ENCODE measurements at regions not wholly inside any gene's neighbourhood (a gene's known extent, or its start where the extent isn't known, plus 50 kb on each side); places are given as distances from the start of the nearest gene placed in this dataset.

DNA sequence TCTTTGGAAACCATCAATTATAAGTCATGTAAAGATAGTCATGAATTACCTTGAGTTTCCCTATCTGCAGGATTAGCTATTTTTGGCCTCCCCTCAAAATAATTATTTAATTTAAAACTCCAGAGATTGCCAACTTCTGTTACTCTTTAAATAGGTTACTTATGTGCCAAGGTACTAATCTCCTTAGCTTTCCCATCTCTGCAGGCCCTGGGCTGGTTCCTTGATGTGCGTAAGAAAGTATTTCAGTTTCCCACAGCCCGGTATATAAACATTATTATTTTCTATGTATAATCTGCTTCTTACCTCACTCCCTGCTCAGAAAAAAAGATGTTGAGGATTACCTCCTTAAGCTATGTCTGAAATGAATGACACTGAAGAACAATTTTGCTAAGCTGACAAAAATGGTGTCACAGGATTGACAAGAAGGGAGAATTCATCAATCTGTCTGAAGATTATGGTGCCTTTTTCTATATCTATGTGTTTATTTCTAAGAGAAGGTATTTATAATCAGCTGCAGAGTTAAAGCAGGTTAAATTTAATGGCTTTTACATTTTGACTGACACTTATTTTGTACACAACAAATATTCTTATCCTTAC lies 1697.2 kb upstream of the PCDH20 start:
- no peaks in the 10 kb centered on the region for H3K27me3 Mint-ChIP-seq
- peaks cover 0 to 3% of the 10 kb centered on the region in 2 donors for H3K9me3 Mint-ChIP-seq
- DNase-seq (no peak), ATAC-seq (replicated peaks) (no peak)
- no peak overlapping the region for H3K4me3 Mint-ChIP-seq
- no peaks in the 10 kb centered on the region for H3K36me3 Mint-ChIP-seq
- H3K27ac Mint-ChIP-seq, result no peak overlapping the region
- H3K4me1 Mint-ChIP-seq, result no peaks in the 10 kb centered on the region

DNA sequence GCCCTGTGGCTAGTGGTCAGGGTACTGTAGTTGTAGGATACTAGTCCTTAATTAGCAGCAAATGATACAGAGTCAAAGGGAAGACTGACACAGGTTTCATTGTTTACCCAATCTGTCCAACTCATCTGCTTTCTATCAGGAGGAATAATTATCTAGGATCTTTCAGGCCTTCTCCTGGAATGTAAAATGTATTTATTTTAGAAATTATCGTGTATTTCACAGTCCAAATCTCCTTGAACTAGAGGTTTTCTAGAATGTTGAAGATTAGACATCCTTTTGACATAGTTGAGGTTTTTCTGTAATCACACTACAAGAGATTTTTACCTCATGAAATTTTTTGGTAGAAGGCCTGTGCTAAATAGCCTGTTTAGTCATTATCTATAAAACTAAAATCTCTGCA lies 1694.8 kb upstream of the PCDH20 start:
- H3K4me3 Mint-ChIP-seq, result no peak overlapping the region
- DNase-seq (no peak), ATAC-seq (replicated peaks) (no peak)
- H3K4me1 Mint-ChIP-seq, result no peaks in the 10 kb centered on the region
- H3K36me3 Mint-ChIP-seq, result no peaks in the 10 kb centered on the region
- H3K27me3 Mint-ChIP-seq, result no peaks in the 10 kb centered on the region
- H3K27ac Mint-ChIP-seq, result no peak overlapping the region
- peaks cover 0 to 3% of the 10 kb centered on the region in 2 donors for H3K9me3 Mint-ChIP-seq

DNA sequence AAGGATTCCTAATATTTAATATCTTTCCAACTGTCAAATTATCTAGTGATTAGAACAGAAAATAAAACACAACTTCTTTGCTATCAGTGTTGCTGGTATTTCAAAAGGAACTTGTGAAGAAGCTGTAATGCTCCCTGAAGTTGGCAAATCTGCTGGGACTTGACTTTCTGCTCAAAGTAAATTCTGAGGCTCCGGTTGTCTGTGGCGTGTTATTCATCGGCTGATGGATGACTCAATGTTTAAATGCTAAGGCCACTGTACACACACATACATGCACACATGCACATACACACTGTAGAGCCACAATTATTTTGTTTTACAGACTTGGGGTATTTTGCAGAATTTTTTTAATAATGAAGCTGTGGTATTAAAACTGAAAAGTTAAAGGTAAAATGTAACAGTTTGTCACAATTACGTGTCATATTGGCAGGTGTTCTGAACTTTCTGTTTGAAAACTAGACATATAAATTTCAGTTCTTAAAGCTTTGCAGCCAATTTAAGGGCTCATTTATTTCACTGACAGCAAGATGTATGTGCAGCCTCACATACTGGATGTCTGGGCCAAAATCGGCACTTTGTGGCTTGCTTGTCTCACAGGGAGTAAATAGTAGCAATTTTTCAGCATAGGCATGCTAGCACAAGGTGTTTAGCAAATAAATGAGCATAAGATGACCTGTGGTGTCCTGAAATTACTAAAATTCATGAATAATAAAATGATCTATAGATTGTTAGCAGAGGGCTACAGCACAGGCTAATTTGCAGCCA lies 1691.7 kb upstream of the PCDH20 start:
- Mint-ChIP-seq H3K4me1 (no peaks in the 10 kb centered on the region), H3K36me3 (no peaks in the 10 kb centered on the region), H3K4me3 (no peak overlapping the region), H3K27ac (no peak overlapping the region), H3K9me3 (no peaks in the 10 kb centered on the region), H3K27me3 (no peaks in the 10 kb centered on the region)
- DNase-seq (no peak), ATAC-seq (replicated peaks) (no peak)

DNA sequence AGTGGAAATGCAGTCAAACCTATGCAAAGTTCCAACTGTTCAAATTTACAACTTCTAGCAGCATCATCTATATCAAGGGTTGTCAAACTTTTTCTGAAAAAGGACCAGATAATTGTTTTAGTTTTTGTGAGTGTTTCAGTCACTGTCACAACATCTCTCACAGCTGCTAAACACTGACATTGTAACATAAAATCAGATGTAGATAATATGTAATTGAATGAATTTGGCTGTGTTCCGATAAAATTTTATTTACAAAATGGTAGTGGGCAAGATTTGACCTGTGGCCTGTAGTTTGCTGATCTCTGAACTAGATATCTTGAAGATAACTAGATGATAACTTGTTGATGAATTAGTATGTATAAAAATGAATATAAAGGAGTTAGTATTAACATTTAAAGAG lies 1679.1 kb upstream of the PCDH20 start:
- ATAC-seq (replicated peaks) (no peak), DNase-seq (no peak)
- H3K4me3 Mint-ChIP-seq, result no peak overlapping the region
- no peaks in the 10 kb centered on the region for H3K27me3 Mint-ChIP-seq
- no peaks in the 10 kb centered on the region for H3K9me3 Mint-ChIP-seq
- H3K4me1 Mint-ChIP-seq, result no peaks in the 10 kb centered on the region
- H3K36me3 Mint-ChIP-seq, result no peaks in the 10 kb centered on the region
- no peak overlapping the region for H3K27ac Mint-ChIP-seq

DNA sequence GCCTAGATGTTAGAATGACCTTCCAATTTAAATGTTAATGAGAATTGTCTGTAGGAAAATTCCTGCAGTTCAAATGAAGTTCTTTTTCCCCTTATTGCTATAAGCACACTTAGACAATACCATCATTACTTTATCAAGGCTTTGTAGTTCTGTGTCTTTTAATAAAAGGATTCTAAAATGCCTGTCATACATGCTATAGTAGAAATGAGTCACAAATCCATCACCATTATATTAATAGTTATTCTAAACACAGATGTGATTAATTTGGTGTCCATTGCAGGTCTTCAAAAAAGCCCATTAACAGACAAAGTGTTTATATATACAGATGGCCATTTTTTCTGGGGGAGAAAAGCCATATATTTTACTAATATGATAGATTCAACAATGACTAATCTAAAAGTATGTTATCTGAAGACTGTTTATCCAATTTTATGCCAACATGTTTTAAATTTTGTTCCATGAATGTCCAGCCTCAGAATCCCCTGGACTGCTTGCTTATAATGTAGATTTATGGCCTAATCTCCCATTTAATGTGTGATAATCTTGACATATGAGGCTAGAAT lies 1678.3 kb upstream of the PCDH20 start:
- no peak overlapping the region for H3K4me3 Mint-ChIP-seq
- H3K36me3 Mint-ChIP-seq, result no peaks in the 10 kb centered on the region
- H3K9me3 Mint-ChIP-seq, result no peaks in the 10 kb centered on the region
- no peaks in the 10 kb centered on the region for H3K4me1 Mint-ChIP-seq
- DNase-seq, result no peak
- no peak for ATAC-seq (replicated peaks)
- H3K27ac Mint-ChIP-seq, result no peak overlapping the region
- H3K27me3 Mint-ChIP-seq, result no peaks in the 10 kb centered on the region

DNA sequence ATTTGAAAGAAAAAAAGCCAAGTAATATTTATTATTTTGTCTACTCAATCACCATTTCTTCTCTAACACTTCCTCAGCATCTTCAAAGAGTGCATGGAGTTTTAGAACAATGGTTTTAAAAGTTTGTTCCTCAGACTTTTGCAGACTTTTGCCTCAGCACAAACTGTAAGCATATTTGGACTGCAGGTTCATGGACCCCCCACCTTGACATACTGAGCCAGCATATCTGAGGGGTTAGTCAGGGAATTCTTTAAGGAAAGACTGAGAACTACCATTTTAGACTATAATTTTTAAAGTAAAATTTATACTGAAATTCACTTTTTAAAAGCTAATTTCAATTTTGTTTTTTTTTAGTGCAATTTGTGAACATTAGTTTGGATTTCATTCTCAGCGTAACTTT lies 1676.8 kb upstream of the PCDH20 start:
- no peaks in the 10 kb centered on the region for H3K4me1 Mint-ChIP-seq
- ATAC-seq (replicated peaks) (no peak), DNase-seq (no peak)
- H3K9me3 Mint-ChIP-seq, result no peaks in the 10 kb centered on the region
- H3K27me3 Mint-ChIP-seq, result no peaks in the 10 kb centered on the region
- H3K36me3 Mint-ChIP-seq, result no peaks in the 10 kb centered on the region
- no peak overlapping the region for H3K4me3 Mint-ChIP-seq
- no peak overlapping the region for H3K27ac Mint-ChIP-seq

GRCh38 chr13:63090524-63090923 lies 1674.9 kb upstream of the PCDH20 start:
- DNase-seq (no peak), ATAC-seq (replicated peaks) (no peak)
- H3K4me1 Mint-ChIP-seq, result no peaks in the 10 kb centered on the region
- H3K36me3 Mint-ChIP-seq, result no peaks in the 10 kb centered on the region
- H3K27ac Mint-ChIP-seq, result no peak overlapping the region
- H3K4me3 Mint-ChIP-seq, result no peak overlapping the region
- no peaks in the 10 kb centered on the region for H3K9me3 Mint-ChIP-seq
- no peaks in the 10 kb centered on the region for H3K27me3 Mint-ChIP-seq

DNA sequence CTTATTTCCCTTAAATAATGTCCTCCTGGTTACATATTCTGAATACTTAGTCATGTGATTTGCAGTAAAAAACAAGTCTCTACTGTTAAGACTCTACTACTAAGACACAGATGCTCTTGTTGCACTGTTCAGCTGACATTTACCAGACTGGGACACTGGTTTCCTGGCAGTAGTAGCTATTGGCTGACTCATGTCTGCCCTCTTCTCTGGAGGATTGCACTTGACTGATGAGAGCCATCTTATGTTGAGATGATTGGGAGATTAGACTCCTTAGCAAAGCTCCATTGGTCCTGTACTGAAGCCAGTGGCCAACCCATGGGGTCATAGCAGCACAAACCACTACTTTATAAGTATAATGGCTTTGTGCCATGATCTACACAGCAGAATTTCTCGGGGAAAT lies 1672.6 kb upstream of the PCDH20 start:
- no peak overlapping the region for H3K4me3 Mint-ChIP-seq
- H3K9me3 Mint-ChIP-seq, result no peaks in the 10 kb centered on the region
- H3K27me3 Mint-ChIP-seq, result no peaks in the 10 kb centered on the region
- no peak for DNase-seq
- H3K27ac Mint-ChIP-seq, result no peak overlapping the region
- no peaks in the 10 kb centered on the region for H3K4me1 Mint-ChIP-seq
- no peak for ATAC-seq (replicated peaks)
- H3K36me3 Mint-ChIP-seq, result no peaks in the 10 kb centered on the region

GRCh38 chr13:63086286-63086685 lies 1670.6 kb upstream of the PCDH20 start:
- Mint-ChIP-seq H3K36me3 (no peaks in the 10 kb centered on the region), H3K27ac (no peak overlapping the region)

DNA sequence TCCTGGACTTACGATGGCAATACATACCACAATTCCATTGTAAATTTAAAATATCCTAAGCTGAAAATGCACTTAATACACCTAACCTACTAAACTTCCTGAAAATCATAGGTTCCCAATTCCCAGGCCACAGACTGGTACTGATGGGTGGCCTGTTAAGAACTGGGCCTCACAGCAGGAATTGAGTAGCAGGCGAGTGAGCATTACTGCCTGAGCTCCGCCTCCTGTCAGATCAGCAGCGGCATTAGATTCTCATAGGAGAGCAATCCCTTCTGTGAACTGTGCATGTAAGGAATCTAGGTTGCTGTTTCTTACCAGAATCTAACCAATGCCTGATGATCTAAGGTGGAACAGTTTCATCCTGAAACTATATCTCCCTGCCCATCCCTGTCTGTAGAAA lies 1670.2 kb upstream of the PCDH20 start:
- ATAC-seq (replicated peaks) (no peak), DNase-seq (no peak)
- peaks cover 6% of the 10 kb centered on the region in 2 donors for H3K9me3 Mint-ChIP-seq
- H3K27me3 Mint-ChIP-seq, result no peaks in the 10 kb centered on the region
- no peak overlapping the region for H3K27ac Mint-ChIP-seq
- H3K36me3 Mint-ChIP-seq, result no peaks in the 10 kb centered on the region
- H3K4me1 Mint-ChIP-seq, result no peaks in the 10 kb centered on the region
- H3K4me3 Mint-ChIP-seq, result no peak overlapping the region

More at GRCh38 chr13:63086286-63086685, 1670.6 kb upstream of the PCDH20 start:
- ATAC-seq (replicated peaks) (no peak), DNase-seq (no peak)
- no peaks in the 10 kb centered on the region for H3K4me1 Mint-ChIP-seq
- H3K9me3 Mint-ChIP-seq, result peaks cover 3% of the 10 kb centered on the region in 2 donors
- no peak overlapping the region for H3K4me3 Mint-ChIP-seq
- no peaks in the 10 kb centered on the region for H3K27me3 Mint-ChIP-seq

GRCh38 chr13:63081400-63082014 lies 1665.9 kb upstream of the PCDH20 start:
- no peak overlapping the region for H3K27ac Mint-ChIP-seq
- no peaks in the 10 kb centered on the region for H3K36me3 Mint-ChIP-seq
- H3K4me3 Mint-ChIP-seq, result no peak overlapping the region
- no peak for ATAC-seq (replicated peaks)
- H3K27me3 Mint-ChIP-seq, result no peaks in the 10 kb centered on the region
- no peak for DNase-seq
- no peaks in the 10 kb centered on the region for H3K4me1 Mint-ChIP-seq
- H3K9me3 Mint-ChIP-seq, result peaks cover 6% of the 10 kb centered on the region in 2 donors

DNA sequence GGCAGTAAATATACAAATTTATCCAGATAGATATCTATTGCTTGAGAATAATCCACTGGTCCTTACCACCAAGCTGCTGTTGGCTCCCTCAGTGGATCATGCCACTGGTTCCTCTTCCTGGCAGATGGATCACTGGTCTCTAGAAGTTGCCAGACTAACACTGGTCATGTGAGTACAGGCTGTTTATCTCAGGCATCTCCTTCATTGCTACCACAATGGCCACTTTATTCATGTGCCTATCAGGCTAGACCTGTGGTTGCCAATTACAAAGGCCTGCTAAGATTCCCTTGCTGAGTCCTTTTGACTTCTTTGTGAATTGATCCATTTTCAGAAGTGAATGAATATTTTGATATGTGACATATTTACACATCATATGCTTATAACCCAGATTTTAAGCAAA lies 1659.5 kb upstream of the PCDH20 start:
- Mint-ChIP-seq H3K27me3 (no peaks in the 10 kb centered on the region), H3K9me3 (no peaks in the 10 kb centered on the region), H3K36me3 (no peaks in the 10 kb centered on the region), H3K4me1 (no peaks in the 10 kb centered on the region), H3K4me3 (no peak overlapping the region), H3K27ac (no peak overlapping the region)
- DNase-seq, result no peak
- no peak for ATAC-seq (replicated peaks)

DNA sequence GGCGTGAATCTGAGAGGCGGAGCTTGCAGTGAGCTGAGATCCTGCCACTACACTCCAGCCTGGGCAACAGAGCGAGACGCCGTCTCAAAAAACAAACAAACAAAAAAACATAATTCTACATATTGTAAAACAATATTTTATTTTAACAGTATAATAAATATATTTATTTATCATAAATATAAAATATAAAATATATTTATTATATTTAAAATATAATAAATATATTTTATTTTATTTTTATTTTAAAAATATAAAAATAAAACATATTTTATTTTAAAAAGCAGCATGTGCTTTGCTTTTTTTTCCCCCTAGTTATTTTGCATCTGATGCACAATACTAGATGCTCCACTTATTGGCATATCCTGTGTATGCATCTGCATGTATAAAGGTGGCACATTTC lies 1634.6 kb upstream of the PCDH20 start:
- no peak overlapping the region for H3K4me3 Mint-ChIP-seq
- DNase-seq (no peak), ATAC-seq (replicated peaks) (no peak)
- no peaks in the 10 kb centered on the region for H3K4me1 Mint-ChIP-seq
- no peaks in the 10 kb centered on the region for H3K36me3 Mint-ChIP-seq
- H3K9me3 Mint-ChIP-seq, result peaks cover 4 to 5% of the 10 kb centered on the region in 2 donors
- H3K27me3 Mint-ChIP-seq, result no peaks in the 10 kb centered on the region
- H3K27ac Mint-ChIP-seq, result no peak overlapping the region

DNA sequence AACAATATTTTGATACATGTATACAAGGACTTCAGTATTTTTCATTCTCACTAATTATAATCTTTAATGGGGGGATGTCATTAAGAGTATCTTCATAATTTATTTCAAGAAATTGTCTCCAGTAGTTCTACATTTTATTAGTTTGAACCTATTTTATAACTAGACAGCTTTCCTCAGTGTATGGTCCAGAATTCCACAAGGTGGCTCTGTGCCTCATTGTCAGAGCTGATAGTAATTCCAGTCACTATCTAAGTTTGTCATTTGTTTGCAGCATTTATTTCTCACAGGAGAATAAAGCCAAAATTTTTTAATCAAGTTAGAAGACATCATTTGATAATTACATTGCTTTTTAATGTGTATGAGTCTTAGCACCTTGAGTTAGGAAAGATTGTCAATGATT lies 1633.0 kb upstream of the PCDH20 start:
- ATAC-seq (replicated peaks), result no peak
- no peak overlapping the region for H3K27ac Mint-ChIP-seq

More for the DNA sequence above, 1633.0 kb upstream of the PCDH20 start:
- no peak overlapping the region for H3K4me3 Mint-ChIP-seq
- no peaks in the 10 kb centered on the region for H3K36me3 Mint-ChIP-seq
- H3K27me3 Mint-ChIP-seq, result no peaks in the 10 kb centered on the region
- peaks cover 4 to 5% of the 10 kb centered on the region in 2 donors for H3K9me3 Mint-ChIP-seq
- H3K4me1 Mint-ChIP-seq, result no peaks in the 10 kb centered on the region
- no peak for DNase-seq
